SU-DHL-6 (cell line): ENCODE measurements at regions not wholly inside any gene's neighbourhood (a gene's known extent, or its start where the extent isn't known, plus 50 kb on each side); places are given as distances from the start of the nearest gene placed in this dataset.

Experiments used
- CTCF ChIP-seq: fragments of 200-600 bp; sonication (generic); IDR thresholded peaks from one replicate; pipeline ENCODE4 v1.5.1; 2017; ENCODE audit warnings: antibody characterized with exemption, mild to moderate bottlenecking, low read length, moderate library complexity; ENCODE audit not compliant: insufficient read depth, poor library complexity, severe bottlenecking
- EZH2phosphoT487 ChIP-seq: fragments of 200-600 bp; sonication (generic), shearing (Covaris generic); conservative IDR thresholded peaks from 2 replicates; pipeline ENCODE4 v1.6.1; 2018; ENCODE audit warnings: mild to moderate bottlenecking, antibody characterized with exemption, low read length, moderate library complexity, mixed read lengths

GRCh38 chr2:208545403-208546042 lies 138.9 kb downstream of the PTH2R start:
- TF ChIP-seq CTCF (no peak), EZH2phosphoT487 (no peak)
